ENCODE measurements at regions not wholly inside any gene's neighbourhood (a gene's known extent, or its start where the extent isn't known, plus 50 kb on each side); places are given as distances from the start of the nearest gene placed in this dataset.

GRCh38 chr16:79444572-79444971 lies 156.0 kb downstream of the MAF start:
- no peak for DNase-seq (ENCODE audit: low spot score)

GRCh38 chr16:79439901-79440300 lies 160.6 kb downstream of the MAF start:
- DNase-seq (ENCODE audit: low spot score) = peak; percentile 1

- peak; percentile 92 for DNase-seq (ENCODE audit: low spot score)
Measured at GRCh38 chr16:79437764-79438751, 162.5 kb downstream of the MAF start.

- peak; percentile 34 for DNase-seq (ENCODE audit: low spot score)
Measured at GRCh38 chr16:79436885-79437284, 163.7 kb downstream of the MAF start.

- DNase-seq (ENCODE audit: low spot score) = peak; percentile 89
Measured at GRCh38 chr16:79434771-79435170, 165.8 kb downstream of the MAF start.

- peak; percentile 72 for DNase-seq (ENCODE audit: low spot score)
Measured at GRCh38 chr16:79434092-79434491, 166.4 kb downstream of the MAF start.

GRCh38 chr16:79431923-79432322 lies 168.6 kb downstream of the MAF start:
- no peak for DNase-seq (ENCODE audit: low spot score)

- DNase-seq (ENCODE audit: low spot score) = no peak
Measured at GRCh38 chr16:79430191-79430678, 170.3 kb downstream of the MAF start.

- DNase-seq (ENCODE audit: low spot score) = peak; percentile 56
Measured at GRCh38 chr16:79429381-79430190, 171.0 kb downstream of the MAF start.

- no peak for DNase-seq (ENCODE audit: low spot score)
Measured at GRCh38 chr16:79426663-79427062, 173.9 kb downstream of the MAF start.

GRCh38 chr16:79422064-79422463 lies 178.5 kb downstream of the MAF start:
- DNase-seq (ENCODE audit: low spot score) = no peak

GRCh38 chr16:79421126-79421525 lies 179.4 kb downstream of the MAF start:
- no peak for DNase-seq (ENCODE audit: low spot score)

- no peak for DNase-seq (ENCODE audit: low spot score)
Measured at GRCh38 chr16:79420493-79420892, 180.0 kb downstream of the MAF start.

GRCh38 chr16:79419148-79419547 lies 181.4 kb downstream of the MAF start:
- no peak for DNase-seq (ENCODE audit: low spot score)

- no peak for DNase-seq (ENCODE audit: low spot score)
Measured at GRCh38 chr16:79417601-79418008, 182.9 kb downstream of the MAF start.

GRCh38 chr16:79415983-79416640 lies 184.4 kb downstream of the MAF start:
- DNase-seq (ENCODE audit: low spot score) = no peak

GRCh38 chr16:79412783-79413225 lies 187.7 kb downstream of the MAF start:
- no peak for DNase-seq (ENCODE audit: low spot score)

GRCh38 chr16:79411805-79412204 lies 188.7 kb downstream of the MAF start:
- DNase-seq (ENCODE audit: low spot score) = no peak

- DNase-seq (ENCODE audit: low spot score) = no peak
Measured at GRCh38 chr16:79411357-79411756, 189.2 kb downstream of the MAF start.

GRCh38 chr16:79409978-79410377 lies 190.6 kb downstream of the MAF start:
- no peak for DNase-seq (ENCODE audit: low spot score)

GRCh38 chr16:79408355-79408754 lies 192.2 kb downstream of the MAF start:
- no peak for DNase-seq (ENCODE audit: low spot score)
